HT1080 (cell line): ENCODE measurements at regions not wholly inside any gene's neighbourhood (a gene's known extent, or its start where the extent isn't known, plus 50 kb on each side); places are given as distances from the start of the nearest gene placed in this dataset.
"Not testable (repeated sequence)": the region's sequence is repeated elsewhere in the genome, so short reads cannot be mapped to it uniquely, and the experiment has no call there.

ENCODE experiments used
- DNase-seq: peaks from one replicate; pipeline ENCODE4 v3.0.0-alpha.2; 2015; ENCODE audit warnings: low read depth

DNA sequence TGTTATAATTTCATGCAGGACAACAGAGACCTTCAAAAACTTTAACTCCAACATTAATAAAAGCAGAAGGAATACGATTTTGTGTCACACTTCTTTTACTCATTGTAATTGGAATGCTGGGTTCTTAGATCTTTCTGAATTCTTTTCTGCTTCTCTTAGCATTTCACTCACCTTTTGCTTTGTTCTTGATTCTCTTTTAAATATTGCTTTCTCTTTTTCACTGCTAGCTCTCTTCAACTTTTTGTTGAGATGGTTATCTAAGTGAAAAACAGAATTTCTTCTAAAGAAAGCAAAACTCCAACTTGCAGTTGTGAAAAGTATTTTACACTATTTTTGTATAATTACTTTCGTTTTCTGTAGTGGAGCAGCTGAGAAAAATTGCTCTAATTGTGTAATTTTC lies 212.6 kb upstream of the KIF2A start:
- no peak for DNase-seq

DNA sequence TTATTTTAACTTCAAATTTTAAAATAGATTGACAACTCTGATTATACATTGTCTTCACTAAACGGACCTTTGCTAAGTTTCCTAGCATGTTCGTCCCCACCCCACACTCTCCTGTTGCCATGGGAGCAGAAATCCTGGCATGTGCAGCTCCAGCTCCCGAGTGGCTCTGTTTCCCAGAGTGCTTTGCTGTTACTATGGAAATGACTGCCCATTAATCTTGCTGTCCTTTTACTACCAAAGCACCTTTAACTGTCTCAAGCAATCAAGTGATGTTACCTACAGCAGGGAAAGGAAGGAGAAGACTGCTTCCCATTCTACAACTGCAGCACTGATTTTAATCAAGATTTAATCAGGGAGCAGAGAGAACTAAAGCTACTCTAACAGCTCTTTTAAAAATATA lies 212.0 kb upstream of the KIF2A start:
- DNase-seq = peak; percentile 55

- no peak for DNase-seq
Observed at GRCh38 chr5:62097361-62097760, 208.6 kb upstream of the KIF2A start.

DNA sequence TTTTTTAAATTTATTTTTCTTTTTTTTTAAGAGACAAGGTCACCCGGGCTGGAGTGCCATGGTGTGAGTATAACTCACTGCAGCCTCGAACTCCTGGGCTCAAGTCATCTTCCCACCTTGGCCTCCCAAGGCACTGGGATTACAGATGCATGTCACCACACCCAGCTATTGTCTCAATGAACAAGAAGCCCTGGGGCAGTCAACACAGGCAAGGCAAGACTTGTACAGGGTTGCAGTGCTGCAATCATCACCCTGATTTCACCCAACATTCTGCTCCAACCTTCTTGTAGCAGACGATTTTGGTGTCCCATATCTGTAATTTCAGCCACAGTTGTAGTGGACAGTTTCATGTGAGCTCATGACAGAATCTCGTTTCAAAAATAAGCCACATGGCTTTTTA lies 205.8 kb upstream of the KIF2A start:
- no peak for DNase-seq

DNA sequence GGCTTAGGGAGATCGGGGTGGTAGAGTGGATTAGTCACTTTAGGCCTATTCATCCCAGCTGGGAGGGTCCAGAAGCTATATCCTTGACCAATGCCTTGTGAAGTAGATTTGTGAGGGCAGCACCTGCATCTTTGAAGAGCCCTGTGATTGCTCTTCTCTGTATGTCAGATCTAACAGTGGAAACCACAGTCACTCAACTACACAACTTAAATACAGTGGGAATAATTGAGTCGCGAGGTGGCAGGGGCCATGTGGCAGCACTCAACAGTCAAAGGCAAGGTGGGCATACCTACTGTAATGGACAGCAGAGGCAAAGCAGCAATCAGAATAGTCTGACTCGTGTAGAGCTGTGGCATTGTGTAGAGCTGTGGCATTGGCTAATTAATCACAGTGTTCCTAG lies 202.1 kb upstream of the KIF2A start:
- not testable (repeated sequence) for DNase-seq

DNA sequence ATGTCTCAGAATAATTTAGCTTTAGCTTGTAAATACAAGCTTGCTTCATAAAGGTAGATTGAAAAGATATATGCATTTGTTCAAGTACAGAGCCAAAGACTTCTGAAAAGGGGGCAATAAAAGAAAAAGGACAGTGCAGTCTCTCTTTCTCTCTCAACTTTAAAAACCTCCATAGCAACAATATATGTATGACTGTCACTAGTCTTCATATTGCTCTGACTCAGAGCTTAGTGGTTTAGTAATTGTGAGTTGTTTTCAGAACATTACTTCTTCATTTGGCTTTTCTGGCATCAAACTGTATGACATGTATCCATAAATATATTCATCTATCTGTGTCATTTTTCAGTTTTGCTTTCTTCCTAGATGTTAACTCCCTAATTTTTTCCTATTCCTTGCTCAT lies 194.6 kb upstream of the KIF2A start:
- DNase-seq = no peak

- DNase-seq = no peak
Observed at GRCh38 chr5:62112689-62113228, 193.2 kb upstream of the KIF2A start.

GRCh38 chr5:62115014-62115413 lies 191.0 kb upstream of the KIF2A start:
- DNase-seq = no peak

- no peak for DNase-seq
Observed at GRCh38 chr5:62124266-62124665, 181.7 kb upstream of the KIF2A start.

DNA sequence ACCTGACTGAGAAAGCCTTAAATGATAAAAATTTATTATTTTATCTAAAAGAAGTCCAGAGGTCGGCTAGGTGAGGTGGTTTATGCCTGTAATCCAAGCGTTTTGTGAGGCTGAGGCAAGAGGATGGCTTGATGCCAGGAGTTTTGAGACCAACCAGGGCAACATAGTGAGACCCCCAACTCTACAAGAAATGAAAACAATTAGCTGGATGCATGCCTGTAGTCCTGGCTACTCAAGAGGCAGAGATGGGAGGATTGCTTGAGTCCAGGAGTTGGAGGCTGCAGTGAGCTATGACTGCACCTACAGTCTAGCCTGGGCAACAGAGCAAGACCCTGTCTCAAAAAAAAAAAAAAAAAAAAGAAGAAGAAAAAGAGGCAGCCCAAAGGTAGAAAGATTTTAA lies 179.9 kb upstream of the KIF2A start:
- DNase-seq = no peak

DNA sequence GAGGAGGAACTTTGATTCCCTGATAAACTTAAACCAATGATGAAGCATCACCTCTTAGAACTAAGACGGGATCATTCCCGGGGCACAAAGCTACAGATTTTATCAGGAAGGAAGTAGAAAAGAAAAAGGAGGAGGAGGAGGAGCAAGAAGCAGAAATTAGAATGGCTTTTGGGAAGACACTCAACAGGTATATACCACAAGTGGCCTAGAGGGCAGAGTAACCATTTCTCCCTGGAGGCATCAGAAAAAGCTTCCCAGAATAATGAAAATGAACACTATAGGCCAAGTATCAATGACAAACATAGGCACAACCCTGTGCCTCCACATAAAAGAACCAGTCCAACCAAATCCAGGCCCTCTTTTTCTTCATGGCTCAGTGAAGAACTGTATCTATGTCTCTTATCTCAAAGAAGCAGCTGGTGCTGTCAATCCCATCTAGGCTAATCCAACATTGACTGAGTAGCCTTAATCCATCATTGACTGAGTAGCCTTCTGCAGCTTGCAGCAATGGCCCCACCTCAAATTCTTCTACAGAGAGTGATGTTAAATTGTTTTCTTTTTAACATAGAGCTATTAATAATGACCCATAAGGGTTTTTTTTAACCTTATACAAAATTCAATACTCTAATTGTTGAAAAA lies 178.8 kb upstream of the KIF2A start:
- DNase-seq = no peak

DNA sequence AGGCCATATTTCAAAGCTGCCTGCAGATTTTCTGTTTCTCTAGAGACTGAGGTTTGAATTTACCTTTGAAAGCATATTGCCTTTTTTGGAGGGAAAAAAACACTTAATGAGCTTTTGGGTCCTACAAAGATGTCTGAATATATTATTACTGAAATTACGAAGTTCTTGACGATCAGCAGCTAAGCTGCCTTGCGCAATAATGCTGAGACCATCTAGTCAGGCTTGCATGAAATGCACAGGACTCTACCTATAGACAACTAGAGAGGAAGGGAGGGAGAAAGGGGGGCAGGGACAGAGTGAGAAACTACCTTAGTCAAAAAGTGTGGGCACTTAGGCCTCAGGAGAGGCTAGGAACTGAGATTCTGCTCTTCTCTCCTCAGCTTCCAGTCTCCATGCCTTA lies 175.9 kb upstream of the KIF2A start:
- no peak for DNase-seq

GRCh38 chr5:62132276-62132675 lies 173.7 kb upstream of the KIF2A start:
- DNase-seq = no peak

DNA sequence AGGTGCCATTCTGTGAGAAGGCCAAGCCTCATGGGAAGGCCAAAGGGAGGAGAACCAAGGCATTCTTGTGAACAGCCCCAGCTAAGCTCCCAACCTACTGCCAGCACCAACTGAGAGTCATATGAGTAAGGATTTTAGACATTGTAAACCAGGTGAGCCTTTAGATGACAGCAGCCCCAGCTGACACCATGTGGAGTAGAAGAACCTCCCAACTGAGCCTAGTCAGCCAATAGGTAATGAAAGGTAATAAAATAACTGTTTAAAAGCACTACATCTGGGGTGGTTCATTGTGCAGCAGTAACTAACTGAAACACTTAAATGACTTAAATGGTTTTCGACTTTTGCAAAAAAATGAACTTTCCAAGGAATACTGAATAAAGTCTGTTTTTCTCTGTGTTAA lies 172.6 kb upstream of the KIF2A start:
- no peak for DNase-seq

- peak; percentile 33 for DNase-seq
Observed at GRCh38 chr5:62134811-62135210, 171.2 kb upstream of the KIF2A start.

DNA sequence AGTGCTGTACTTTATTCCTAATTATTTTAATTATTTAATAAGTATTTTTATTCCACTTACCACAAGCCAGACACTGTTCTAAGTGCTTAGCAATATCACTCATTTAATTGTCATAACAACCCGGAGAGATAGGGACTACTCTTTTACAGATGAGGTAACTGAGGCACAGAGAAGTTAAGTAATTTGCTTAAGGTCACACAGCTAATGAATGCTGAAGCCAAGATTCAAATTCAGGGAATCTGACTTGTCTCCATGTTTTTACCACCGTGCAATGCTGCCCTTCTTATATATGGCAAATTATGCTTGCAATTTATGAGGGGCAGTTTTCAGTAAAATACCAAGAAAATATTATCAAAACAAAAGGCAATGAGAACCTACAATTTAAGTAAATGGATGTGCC lies 168.4 kb upstream of the KIF2A start:
- no peak for DNase-seq

DNA sequence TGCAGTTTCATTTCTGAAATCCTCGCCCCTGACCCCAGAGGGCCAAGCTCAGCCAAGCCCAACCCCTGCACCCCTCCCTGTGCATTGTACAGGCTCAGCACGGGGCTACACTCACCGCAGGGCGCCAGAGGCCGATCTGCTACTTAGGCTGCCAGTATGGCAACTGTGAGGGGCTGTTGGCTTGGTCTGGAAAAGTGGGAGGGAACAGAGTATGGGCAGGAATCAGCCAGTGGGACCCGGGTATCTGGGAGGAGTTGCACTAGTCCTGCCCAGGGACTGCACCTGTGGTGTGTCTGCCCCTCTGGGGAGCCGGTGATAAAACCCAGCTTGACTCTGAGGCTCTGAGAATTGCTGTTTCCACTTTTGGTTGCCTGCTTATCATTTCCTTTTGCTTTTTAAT lies 167.4 kb upstream of the KIF2A start:
- DNase-seq = no peak

DNA sequence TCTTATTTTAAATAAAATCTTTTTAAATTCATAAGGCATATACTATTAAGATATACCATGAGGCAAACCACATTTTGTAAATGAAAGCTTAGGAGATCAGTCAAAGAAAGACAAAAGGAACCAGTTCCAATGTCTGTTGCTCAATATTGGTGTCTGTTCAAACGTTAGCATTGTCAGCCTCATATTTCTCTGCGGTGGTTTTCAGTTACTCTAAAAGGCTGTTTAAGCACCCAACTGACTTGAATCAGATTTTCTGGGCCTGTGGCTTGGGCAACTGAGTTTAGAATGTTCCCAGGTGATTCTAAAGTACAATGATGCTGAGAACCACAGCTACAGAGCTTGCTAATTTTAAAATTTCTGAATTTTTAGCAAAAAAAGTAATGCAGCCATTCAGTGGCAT lies 166.3 kb upstream of the KIF2A start:
- DNase-seq = no peak

DNA sequence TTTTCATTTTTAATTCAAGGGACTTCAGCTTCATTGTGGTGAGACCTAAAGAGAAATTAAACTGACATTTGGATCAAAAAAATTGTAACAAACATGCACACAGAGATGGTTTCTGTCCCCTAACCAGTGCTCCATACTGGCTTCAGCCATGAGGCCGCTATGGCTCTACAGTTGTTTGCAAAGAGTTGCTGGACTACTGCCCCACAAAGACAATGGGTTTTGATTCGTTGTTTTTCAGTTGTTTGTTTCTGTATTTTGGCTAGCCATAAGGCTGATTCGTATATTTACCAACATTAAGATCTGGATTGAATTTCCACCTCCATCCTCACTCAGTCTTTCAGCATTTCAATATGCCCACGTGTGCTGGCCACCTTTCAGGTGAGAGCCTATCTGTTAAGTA lies 163.7 kb upstream of the KIF2A start:
- no peak for DNase-seq

GRCh38 chr5:62143268-62144229 lies 162.5 kb upstream of the KIF2A start:
- DNase-seq = peak; percentile 30

GRCh38 chr5:62144401-62145022 lies 161.5 kb upstream of the KIF2A start:
- peak; percentile 55 for DNase-seq

DNA sequence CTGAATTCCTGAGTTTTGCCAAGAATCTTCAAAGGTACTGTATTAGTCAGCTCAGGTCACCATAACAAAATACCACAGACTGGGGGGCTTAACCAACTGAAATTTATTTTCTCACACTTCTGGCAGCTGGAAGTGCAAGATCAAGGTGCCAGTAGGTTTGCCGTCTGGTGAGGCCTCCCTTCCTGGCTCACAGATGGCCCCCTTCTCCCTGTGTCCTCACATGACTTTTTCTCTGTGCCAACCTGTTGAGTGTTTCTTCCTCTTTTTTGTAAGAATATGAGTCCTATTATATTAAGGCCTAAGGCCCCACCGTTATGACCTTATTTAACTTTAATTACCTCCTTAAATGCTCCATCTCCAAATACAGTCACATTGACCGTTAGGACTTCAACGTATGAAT lies 156.1 kb upstream of the KIF2A start:
- peak; percentile 34 for DNase-seq
